OCI-M2 (cell line): ENCODE measurements at regions not wholly inside any gene's neighbourhood (a gene's known extent, or its start where the extent isn't known, plus 50 kb on each side); places are given as distances from the start of the nearest gene placed in this dataset.

Source experiments
- DNase-seq: peaks from one replicate; lab custom pipeline; 2025; ENCODE audit not compliant: unreplicated experiment; lab: John Stamatoyannopoulos, UW

DNA sequence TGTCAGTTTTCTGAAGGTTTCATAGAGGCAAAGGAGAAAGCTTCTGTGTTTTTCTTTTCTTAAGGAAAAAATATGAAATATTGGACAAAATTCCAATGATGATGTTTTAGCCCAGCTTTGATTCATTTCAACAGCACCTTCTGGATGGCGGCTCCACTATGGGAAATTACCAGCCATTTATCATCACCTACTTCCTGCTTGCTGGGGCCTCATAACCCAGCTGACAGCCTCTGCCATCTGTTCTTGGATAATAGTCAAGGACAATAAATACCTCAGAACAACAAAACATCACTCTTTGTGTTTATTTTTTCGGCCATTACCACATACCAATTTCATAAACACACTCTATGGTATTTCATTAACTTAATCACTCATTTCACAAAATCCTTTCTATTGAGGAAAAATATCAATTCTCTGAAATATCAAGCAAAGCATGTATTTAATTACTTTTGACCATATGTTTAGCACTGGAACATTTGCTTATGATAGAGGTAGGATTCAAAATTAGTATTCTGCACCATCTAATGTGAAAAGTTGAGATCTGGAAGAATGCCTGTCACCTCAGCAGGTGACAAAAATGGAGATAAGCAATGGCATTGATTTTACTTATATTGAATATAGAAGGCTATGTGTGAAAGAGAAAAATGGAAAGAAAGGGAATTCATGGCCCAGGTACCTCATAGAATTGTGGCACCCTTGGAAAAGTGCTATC, 629.7 kb downstream of the LIG4 start:
- DNase-seq, result no peak

DNA sequence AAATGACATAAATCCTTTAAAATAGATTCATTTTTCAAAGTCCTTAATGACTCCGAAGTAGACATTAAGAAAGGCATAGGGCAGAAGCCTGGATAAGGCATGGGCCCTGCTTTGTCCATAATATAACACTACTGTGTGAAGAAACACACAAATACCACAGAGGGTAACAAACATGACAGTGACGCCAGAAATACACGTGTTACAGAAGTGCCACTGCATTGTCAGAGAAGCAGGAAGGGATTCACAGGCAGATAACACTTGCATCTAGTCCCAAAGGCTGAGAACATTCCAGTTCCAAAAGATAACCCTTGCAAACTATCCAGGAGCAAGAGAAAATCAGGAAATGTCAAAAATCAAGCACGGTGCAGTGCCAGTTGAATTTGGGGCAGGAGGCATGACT, 633.2 kb downstream of the LIG4 start:
- no peak for DNase-seq

DNA sequence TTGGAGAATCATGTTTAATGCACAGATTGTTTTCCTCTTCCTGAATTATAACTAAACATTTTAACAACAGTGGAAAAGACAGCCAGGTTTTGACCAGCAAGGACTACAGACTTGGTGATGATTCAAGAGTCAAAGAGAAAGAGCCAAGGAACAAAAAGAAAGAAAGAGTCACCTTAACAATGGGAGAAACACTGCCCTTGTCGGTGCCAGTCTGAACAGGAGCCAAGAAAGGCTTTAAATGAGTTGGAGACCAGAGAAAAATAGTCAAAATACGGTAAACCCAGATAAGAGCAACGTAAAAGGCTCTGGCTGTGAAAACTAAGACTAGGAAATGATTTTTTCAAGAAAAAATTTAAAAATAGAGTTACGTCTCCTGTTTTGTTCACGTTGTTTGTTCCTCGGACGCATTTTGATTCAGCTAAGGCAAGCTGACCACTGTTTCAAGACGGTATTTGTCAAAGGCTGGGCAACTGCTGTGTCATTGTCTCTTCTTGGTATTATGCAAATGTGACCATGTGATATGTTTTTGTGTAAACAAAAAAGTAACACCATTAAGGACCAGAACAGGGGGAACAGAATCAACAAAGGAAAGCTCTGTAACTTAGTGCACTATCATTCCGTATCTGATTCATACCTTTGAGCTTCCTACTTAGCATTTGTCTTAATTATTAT, 634.5 kb downstream of the LIG4 start:
- no peak for DNase-seq

DNA sequence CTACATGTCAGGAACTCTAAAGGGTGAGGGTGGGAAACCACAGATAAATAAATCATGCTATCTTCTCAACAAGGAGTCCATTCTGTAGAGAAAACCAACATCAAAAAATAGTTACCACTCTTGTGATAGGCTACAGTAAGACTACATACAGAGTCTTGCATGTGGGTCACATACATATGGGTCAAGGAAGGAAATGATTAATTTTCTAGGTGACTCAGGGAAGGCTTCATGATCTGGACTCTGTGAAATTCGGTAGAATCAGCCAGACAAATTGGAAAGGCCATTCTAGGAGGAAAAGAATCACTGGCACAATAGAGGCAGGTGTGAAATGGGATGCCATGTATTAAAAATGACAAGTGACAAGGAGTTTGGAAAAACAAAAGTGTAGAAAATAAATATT, 638.9 kb downstream of the LIG4 start:
- DNase-seq, result no peak

DNA sequence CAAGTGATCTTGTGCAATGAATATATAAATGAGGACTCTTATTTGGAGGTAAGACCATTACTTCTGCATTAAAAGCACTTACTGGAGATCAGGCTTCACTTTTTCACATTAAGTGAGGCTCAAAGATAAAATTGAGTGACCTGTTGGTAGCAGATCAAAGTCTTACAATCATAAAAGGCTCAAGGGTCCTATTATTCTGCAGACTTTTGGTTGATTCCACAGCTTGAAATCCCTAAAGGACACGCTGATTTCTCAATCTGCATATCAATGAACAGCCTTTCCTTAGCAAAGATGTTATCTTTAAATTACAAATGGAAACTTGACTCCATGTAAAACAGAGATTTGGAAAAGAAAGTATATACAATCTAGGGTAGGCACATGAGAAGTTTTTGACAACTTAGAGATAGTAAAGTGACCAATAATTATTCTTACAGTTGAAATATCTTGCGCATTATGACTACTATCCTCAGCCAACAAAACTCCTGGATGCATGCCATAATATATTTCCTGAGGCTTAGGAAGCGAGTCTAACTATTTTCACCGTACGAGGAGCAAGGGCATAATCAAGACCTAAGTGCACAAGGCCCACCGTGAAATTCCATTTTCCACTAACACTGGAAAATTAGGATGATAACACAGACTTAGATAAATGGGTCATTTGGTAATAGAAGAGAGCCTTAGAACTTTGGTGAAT, 640.7 kb downstream of the LIG4 start:
- DNase-seq, result no peak

DNA sequence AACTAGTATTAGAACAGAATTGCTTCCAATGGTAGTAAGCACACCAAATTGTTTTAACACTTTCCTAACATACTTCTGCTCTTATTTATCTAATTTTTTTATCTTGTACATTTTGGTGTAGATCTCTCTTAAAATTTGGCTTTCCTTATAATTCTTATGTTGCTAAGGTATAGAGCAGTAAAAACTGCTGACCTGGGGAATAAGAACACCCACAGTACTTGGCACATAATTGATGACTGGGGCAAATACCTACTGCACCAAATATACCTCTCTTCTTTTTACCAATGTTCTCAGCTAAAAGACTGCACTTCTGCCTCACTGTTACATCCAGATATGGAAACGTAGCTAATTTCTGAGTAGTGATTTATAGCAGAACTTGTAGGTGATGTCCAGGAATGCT, 642.2 kb downstream of the LIG4 start:
- no peak for DNase-seq

DNA sequence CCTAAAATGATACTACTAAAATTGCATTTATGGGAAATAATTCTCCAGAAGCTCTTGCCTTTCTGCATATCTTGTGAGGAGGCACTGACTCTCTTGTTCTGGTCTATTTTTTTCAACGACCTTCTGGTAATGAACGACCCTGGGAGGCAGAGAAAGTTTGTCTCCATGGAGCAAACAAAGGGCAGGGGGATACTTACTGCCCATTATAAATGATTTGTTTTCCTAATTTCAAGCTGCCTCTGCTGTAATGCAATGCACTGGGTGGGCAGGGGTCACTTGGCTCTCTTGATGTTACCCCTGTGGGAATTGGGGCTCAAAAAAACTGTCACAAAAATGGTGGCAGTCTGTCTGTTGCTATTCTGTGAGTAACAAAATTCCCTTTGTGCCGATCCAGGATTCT, 643.2 kb downstream of the LIG4 start:
- no peak for DNase-seq

DNA sequence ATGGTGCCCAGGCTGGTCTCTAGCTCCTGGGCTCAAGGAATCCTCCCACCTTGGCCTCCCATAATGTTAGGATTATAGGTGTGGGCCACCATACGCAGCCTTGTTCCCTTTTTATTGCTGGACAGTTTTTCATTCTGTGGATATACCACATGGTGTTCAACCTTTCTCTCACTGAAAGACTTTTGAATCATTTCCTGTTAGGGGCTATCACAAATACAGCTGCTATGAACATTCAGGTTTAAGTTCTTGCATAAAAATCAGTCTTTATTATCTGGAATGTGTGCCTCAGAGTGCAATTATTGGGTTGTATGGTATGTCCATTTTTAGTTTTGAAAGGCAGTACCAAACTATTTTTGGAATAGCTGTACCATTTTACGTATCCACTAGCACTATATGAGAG, 647.2 kb downstream of the LIG4 start:
- no peak for DNase-seq

DNA sequence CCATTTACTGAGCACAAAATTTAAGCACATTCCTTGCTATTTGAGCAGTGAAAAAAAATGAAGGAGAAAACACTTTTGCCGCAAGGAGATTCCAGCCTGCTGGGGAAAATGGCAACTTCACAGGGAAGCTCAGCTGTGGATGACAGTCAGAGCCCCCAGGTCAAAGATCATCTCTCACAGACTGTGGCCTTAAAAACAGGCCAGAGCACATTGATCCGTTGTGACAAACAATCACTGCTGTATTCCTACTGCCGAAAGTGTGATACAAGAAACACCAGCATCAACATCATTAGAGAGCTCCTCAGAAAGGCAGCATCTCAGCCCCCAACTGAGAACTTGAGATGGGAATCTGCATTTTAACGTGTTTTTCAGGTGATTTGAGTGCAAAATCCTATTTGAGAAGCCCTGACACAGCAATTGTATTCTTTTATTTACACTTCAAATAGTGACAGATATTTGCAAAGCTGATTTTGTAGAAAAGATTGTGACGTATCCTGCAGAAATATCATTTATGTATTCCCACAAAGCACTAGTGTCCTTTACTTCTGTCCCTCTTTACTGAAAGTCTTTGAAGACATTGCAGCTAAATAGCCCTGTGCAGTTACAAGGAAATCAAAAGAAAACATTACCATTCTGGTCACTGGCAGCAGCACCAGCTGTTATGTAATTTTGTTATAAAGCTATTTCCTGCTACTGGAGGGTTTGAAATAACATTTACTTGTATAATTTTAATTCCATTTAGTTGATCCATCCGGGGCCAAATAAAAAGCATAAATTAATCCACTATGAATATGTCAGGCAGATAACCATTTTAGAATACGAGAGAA, 652.0 kb downstream of the LIG4 start:
- DNase-seq, result no peak

DNA sequence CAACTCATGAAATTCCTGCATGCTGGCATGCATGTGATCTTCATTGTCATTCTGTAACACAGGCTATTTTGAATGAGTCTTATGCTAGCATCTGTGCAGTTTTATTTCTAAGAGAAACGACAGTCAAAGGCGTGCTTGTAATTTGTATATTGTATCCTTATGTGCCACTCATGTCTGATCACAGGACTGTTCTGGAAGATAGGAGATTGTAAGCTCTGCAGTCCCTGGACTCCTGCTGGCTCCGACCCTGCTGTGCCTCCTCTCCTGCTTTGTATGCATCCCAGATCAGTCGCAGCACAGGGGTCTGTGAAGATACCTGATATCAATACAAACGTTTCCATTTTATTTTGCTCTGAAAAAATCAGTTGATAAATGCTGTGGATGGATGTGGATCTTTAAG, 653.1 kb downstream of the LIG4 start:
- no peak for DNase-seq

DNA sequence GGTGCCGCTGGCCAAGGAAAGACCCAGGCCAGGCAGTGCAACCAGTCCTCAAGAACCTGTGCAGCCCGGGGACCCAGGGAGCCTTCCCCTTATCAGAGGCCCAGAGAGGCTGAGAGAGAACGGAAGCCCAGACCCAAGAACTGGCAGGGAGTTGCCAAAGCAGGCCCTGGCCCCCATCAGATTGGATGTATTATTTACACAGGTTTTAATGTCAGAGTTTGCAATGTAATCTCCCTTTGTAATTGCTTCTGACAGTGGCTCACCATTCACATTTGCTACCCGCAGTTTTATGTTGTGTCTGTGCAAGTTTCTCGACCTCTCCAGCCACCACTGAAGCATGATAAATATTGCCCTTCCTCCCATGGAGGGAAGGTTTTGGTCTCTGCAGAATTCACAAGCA, 660.9 kb downstream of the LIG4 start:
- no peak for DNase-seq

DNA sequence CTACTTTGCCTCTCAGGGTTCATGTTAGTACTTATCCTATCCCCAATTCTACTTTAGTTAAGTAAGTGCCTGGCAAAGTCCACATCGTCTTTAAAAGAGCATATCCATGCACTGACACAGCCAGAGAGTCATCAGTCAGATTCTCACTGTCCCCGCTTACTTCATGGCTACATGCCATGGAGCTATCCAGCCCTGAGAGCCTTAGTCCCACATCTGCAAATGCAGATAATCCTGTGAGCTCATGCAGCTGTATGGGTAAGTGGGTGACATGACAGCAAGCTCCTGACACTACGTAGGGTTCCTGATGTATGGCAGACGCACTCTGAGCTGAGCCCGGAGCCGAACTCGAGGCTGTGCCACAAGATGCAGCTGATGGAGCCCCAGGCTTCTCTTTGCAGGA, 661.5 kb downstream of the LIG4 start:
- DNase-seq, result no peak

DNA sequence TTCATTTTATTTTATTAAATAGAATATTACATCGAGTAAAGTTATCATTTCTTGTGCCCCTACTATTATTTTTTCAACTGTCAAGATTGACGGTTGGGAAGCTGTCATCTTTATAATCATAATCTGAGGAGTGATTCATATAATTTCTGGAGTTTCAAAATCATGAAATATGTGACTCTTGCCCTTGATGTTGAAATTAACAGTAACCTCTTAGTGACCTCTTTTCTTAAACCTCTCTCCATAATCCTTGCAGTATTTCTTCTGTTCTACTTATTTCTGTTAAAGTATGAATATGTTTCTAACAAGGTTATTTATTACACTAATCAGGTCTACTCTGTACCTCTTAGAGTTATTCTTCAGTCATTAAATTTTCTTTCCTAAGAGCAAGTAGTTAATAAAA, 663.8 kb downstream of the LIG4 start:
- DNase-seq, result no peak

DNA sequence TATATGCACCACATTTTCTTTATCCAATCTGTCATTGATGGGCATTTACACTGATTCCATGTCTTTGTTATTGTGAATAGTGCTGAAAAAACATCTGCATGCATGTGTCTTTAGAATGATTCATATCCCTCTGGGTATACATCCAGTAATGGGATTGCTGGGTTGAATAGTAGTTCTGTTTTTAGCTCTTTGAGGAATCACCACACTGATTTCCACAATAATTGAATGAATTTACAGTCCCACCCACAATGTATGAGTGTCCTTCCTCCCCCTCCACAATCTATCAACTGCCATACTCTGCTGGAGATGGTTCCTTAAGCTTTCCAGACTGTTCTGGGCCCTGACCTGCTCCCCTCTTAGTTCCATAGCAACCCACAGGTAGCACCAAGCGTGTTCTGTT, 667.0 kb downstream of the LIG4 start:
- DNase-seq, result no peak

DNA sequence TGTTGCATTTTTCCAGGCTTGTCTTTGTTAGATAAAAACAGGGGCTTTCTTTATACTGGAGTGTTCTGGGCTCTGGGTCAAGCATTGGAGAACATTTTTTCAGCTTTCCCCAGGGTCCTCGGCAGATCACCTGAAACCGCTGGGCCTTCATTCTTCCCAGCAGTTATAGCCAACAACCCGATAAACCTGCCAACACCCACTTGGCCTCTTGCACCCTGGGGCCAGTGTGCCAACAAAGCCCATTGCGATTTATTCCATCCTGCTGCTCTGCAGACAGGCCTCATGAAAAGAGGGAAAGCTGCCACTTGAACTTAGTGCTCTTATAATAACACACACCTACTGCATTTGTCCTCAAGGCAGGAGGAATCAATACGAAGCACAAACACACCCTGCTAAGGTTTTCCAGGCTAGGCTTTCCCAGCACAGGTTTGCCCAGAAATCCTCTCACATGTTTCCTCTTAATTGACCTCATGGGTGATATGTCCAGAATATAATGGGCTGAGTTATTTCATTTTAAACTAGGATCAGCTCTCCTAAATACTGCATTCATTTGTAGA, 669.3 kb downstream of the LIG4 start:
- DNase-seq, result no peak

DNA sequence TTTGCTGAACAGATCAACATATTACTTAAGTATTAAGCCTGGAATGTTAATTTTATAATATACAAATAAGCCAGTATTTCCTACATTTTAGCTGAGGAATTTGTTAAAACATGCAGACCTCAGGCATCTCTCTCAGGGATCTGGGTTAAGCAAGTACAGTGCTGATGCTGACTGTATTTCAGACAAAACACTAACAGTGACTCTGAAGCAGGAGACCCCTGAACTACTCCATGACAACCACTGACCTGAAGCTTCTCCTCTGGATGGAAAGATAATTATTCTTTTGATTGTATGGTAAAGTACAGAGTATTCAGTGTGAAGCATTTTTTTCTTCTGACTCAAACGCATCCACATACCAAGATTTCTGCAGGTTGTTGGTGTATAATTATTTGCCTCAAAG, 680.8 kb downstream of the LIG4 start:
- no peak for DNase-seq

DNA sequence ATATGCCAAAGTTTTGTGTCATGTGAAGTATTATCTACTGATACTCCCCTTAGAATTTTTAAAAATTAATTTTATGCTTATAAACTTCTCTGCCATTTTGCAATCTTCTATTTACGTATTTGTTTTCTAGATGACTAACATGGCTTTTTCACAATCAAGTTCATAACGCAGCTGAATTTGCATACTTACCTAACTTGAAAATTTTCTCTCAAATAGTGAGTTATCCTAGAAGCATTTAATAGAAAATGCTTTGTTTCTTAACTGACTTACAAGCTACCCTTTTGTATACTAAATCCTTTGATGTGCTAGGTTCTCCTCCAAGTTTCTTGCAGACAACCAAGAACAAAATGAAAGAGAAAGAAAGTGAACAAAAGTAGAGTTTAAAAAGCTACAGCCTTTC, 683.5 kb downstream of the LIG4 start:
- no peak for DNase-seq

DNA sequence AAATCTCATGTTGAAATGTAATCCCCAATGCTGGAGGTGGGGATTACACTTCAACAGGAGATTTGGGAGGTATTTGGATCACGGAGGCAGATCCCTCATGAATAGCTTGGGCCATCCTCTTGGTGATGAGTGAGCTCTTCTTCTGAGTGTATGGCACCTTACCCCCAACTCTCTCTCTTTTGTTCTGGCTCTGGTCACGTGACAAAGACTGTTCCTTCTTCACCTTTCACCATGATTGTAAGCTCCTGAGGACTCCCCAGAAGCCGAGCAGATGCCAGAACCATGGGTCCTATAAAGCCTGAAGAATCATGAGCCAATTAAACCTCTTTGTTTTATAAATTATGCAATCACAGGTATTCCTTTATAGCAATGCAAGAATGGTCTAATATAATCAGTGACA, 684.2 kb downstream of the LIG4 start:
- no peak for DNase-seq

DNA sequence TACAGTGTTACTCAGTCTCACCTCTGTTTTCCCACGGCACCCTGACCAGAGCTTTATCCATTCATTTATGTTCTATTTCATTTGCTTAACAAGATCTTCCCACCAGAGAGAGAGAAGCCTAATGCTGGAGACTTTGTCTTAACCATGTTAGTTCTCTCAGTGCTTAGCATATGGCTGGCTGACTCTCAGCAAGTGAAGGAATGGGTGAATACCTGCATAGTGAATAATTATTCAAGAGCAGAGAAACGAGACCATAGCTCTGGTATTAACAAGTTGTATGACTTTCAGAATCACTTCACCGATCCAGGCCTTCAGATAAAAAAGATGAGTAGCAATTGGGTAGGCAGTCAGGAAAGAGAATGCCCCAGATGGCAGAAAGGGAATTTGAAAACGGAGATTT, 686.3 kb downstream of the LIG4 start:
- DNase-seq, result no peak

DNA sequence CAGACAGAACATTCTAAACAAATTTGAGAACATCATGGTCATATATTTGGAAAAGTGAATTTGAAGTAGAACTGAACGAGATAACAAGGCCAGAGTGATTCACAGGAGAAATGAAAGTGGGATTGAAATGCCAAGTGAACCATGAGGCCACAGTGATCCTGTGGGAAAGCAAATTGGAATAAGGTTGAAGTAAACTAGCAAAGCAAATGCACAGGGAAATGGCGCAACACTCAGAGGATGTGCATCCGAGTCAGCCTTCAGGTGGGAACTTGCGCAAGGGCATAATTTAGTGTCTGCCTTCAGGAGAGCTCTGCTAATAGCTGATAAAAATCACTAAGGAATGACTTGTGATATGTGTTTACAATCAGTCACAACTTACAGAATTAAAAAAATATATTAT, 696.6 kb downstream of the LIG4 start:
- no peak for DNase-seq

DNA sequence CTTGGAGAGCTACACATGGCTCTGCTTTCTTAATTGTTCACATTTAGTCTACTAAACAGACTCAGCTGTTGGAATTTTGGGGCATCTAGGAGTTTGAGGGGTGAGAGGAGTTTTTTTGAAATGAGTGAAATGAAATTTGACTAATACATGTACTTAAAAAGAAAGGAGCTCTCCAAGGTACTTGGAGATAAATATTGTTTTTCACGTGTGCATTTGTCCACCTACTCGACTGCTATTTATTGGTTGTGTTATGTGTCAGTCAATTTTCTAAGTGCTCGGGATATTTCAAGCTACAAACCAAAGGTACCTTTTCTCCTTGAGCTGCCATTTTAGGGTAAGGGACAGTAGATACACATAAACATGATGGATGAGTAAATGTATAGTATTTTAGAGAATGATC, 697.0 kb downstream of the LIG4 start:
- DNase-seq, result no peak
